Kidney epithelial cell (primary cell): ENCODE measurements at regions not wholly inside any gene's neighbourhood (a gene's known extent, or its start where the extent isn't known, plus 50 kb on each side); places are given as distances from the start of the nearest gene placed in this dataset.
A peak's percentile ranks its signal among the peaks of the same experiment; 100 is the strongest.

Experiments
- DNase-seq: peaks from one replicate; pipeline ENCODE4 v3.0.0-alpha.2; 2010; ENCODE audit warnings: low read depth
- H3K27me3 ChIP-seq: 2 replicates; pipeline ENCODE4 v1.6.0; 2011; ENCODE audit warnings: low read length; ENCODE audit not compliant: control insufficient read depth, insufficient read depth
- H3K36me3 ChIP-seq: 2 replicates; pipeline ENCODE4 v1.5.1; 2011; ENCODE audit warnings: low read length; ENCODE audit not compliant: control insufficient read depth, insufficient read depth
- H3K4me3 ChIP-seq: 2 replicates; pipeline ENCODE4 v1.5.1; 2011; ENCODE audit warnings: low read depth, mild to moderate bottlenecking, control low read depth, low read length
- CTCF ChIP-seq: IDR thresholded peaks from 2 replicates; pipeline ENCODE4 v1.5.1; 2011; ENCODE audit warnings: mild to moderate bottlenecking, moderate library complexity, low read length, control low read depth, inconsistent platforms; ENCODE audit not compliant: insufficient read depth, poor library complexity, severe bottlenecking

GRCh38 chr2:164061129-164061746, 325.4 kb upstream of the FIGN start:
- H3K36me3 ChIP-seq = no peaks in the 10 kb centered on the region
- DNase-seq = no peak
- peak; percentile 61 for TF ChIP-seq CTCF
- H3K27me3 ChIP-seq = no peaks in the 10 kb centered on the region
- H3K4me3 ChIP-seq = no peak overlapping the region

GRCh38 chr2:164060031-164060430, 324.2 kb upstream of the FIGN start:
- TF ChIP-seq CTCF = no peak
- no peak overlapping the region for H3K4me3 ChIP-seq
- DNase-seq = no peak
- no peaks in the 10 kb centered on the region for H3K27me3 ChIP-seq
- no peaks in the 10 kb centered on the region for H3K36me3 ChIP-seq

- no peak for TF ChIP-seq CTCF
- H3K36me3 ChIP-seq = no peaks in the 10 kb centered on the region
- no peak for DNase-seq
Measured at GRCh38 chr2:164055623-164056022, 319.8 kb upstream of the FIGN start.

GRCh38 chr2:164054651-164055050, 318.8 kb upstream of the FIGN start:
- no peak for TF ChIP-seq CTCF
- Histone ChIP-seq H3K4me3 (no peak overlapping the region), H3K27me3 (no peaks in the 10 kb centered on the region), H3K36me3 (no peaks in the 10 kb centered on the region)
- DNase-seq = no peak

More at GRCh38 chr2:164055623-164056022, 319.8 kb upstream of the FIGN start:
- H3K27me3 ChIP-seq = no peaks in the 10 kb centered on the region
- no peak overlapping the region for H3K4me3 ChIP-seq

GRCh38 chr2:164053021-164053420, 317.2 kb upstream of the FIGN start:
- Histone ChIP-seq H3K4me3 (no peak overlapping the region), H3K27me3 (no peaks in the 10 kb centered on the region), H3K36me3 (no peaks in the 10 kb centered on the region)
- TF ChIP-seq CTCF = no peak
- no peak for DNase-seq

- DNase-seq = no peak
- Histone ChIP-seq H3K4me3 (no peak overlapping the region), H3K27me3 (no peaks in the 10 kb centered on the region), H3K36me3 (no peaks in the 10 kb centered on the region)
- no peak for TF ChIP-seq CTCF
Measured at GRCh38 chr2:164052006-164052405, 316.2 kb upstream of the FIGN start.
